ENCODE measurements at regions not wholly inside any gene's neighbourhood (a gene's known extent, or its start where the extent isn't known, plus 50 kb on each side); places are given as distances from the start of the nearest gene placed in this dataset.

GRCh38 chr13:44061876-44062275 lies 182.2 kb downstream of the LACC1 start:
- H3K27ac ChIP-seq: no peak overlapping the region
- TF ChIP-seq CTCF (conservative IDR thresholded peaks at IDR 0.05): no peak

- no peak for TF ChIP-seq CTCF (conservative IDR thresholded peaks at IDR 0.05)
- H3K27ac ChIP-seq: no peak overlapping the region
These were observed 183.8 kb downstream of the LACC1 start for GRCh38 chr13:44063467-44063866.

- H3K27ac ChIP-seq: no peak overlapping the region
- no peak for TF ChIP-seq CTCF (conservative IDR thresholded peaks at IDR 0.05)
These were observed 184.2 kb downstream of the LACC1 start for GRCh38 chr13:44063881-44064280.

- TF ChIP-seq CTCF (conservative IDR thresholded peaks at IDR 0.05): no peak
These were observed 184.7 kb downstream of the LACC1 start for GRCh38 chr13:44064357-44064756.

GRCh38 chr13:44068169-44068568 lies 188.5 kb downstream of the LACC1 start:
- TF ChIP-seq CTCF (conservative IDR thresholded peaks at IDR 0.05): no peak
- H3K27ac ChIP-seq: no peak overlapping the region

More at GRCh38 chr13:44064357-44064756, 184.7 kb downstream of the LACC1 start:
- no peak overlapping the region for H3K27ac ChIP-seq

GRCh38 chr13:44068737-44069136 lies 189.0 kb downstream of the LACC1 start:
- H3K27ac ChIP-seq: no peak overlapping the region
- TF ChIP-seq CTCF (conservative IDR thresholded peaks at IDR 0.05): no peak

GRCh38 chr13:44072536-44072935 lies 192.8 kb downstream of the LACC1 start:
- no peak for TF ChIP-seq CTCF (conservative IDR thresholded peaks at IDR 0.05)
- no peak overlapping the region for H3K27ac ChIP-seq

GRCh38 chr13:44074611-44075010 lies 194.9 kb downstream of the LACC1 start:
- H3K27ac ChIP-seq: no peak overlapping the region
- TF ChIP-seq CTCF (conservative IDR thresholded peaks at IDR 0.05): no peak

Measured in VCaP (cell line).